Right atrium auricular region (tissue), 2 donors: ENCODE measurements at regions not wholly inside any gene's neighbourhood (a gene's known extent, or its start where the extent isn't known, plus 50 kb on each side); places are given as distances from the start of the nearest gene placed in this dataset.
"Not testable (repeated sequence)": the region's sequence is repeated elsewhere in the genome, so short reads cannot be mapped to it uniquely, and the experiment has no call there.

Source experiments
- DNase-seq: peaks from one replicate; pipeline ENCODE4 v3.0.0-alpha.2; 2019; ENCODE audit warnings: low spot score
- H3K27ac ChIP-seq, 2 donors: fragments of 200-600 bp; sonication (generic); 1 replicate in 1 of 2; 2 replicates in 1 of 2; pipeline ENCODE4 v1.5.1; 2016 to 2019
- H3K27me3 ChIP-seq, 2 donors: fragments of 200-600 bp; sonication (generic); one replicate each; pipeline versions ENCODE4 v1.5.1 to v1.6.0; 2017 to 2019
- H3K36me3 ChIP-seq: fragments of 200-600 bp; sonication (generic); one replicate; pipeline ENCODE4 v1.5.1; 2016
- H3K4me1 ChIP-seq, 2 donors: fragments of 200-600 bp; sonication (generic); one replicate each; pipeline versions ENCODE4 v1.5.1 to v1.6.0; 2017 to 2019
- H3K4me3 ChIP-seq, 2 donors: fragments of 200-600 bp; sonication (generic); 1 replicate in 1 of 2; 2 replicates in 1 of 2; pipeline ENCODE4 v1.5.1; 2017 to 2019; ENCODE audit warnings: mild to moderate bottlenecking in 1 of 2, moderate library complexity in 1 of 2
- H3K9me3 ChIP-seq, 2 donors: fragments of 200-600 bp; sonication (generic); one replicate each; pipeline ENCODE4 v1.5.1; 2019
- CTCF ChIP-seq, 2 donors: fragments of 200-600 bp; sonication (generic); IDR thresholded peaks; one replicate each; pipeline ENCODE4 v1.5.1; 2019; ENCODE audit warnings: antibody characterized with exemption in 2 of 2

DNA sequence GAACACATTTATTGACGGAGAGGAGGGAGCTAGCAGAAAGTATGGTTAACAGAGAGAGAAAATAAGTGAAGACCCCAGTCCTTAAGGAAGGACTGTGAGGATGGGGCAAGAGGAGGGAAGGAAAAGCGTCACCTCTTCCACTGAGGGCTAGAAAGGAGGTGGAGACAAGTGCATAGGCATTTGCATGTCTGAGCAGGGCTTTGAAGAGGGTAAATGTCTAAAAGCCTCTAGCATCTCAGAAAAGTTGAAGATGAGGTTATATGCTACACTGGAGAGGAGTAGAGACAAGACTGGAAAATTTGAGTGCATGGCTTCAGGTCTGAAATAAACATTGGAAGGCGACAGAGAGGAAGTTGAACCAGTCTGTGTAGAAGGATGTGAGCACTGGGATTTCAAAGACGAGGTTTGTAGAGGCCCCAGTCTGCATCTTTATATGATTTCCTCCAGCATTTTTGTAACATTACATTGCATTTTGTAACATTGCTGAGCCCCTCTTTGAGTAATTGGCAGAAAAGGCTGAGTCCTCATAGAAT, 98.5 kb upstream of the IFNG-AS1 start:
- no peak for DNase-seq
- H3K4me3 ChIP-seq: no peak overlapping the region
- no peaks in the 10 kb centered on the region for H3K27me3 ChIP-seq
- H3K9me3 ChIP-seq: no peaks in the 10 kb centered on the region
- H3K36me3 ChIP-seq: no peaks in the 10 kb centered on the region
- H3K27ac ChIP-seq: no peak overlapping the region
- TF ChIP-seq CTCF (IDR thresholded peaks at IDR 0.05): no peak
- H3K4me1 ChIP-seq: peaks cover 0 to 2% of the 10 kb centered on the region in 2 donors

- no peak overlapping the region for H3K4me3 ChIP-seq
- no peak overlapping the region for H3K27ac ChIP-seq
- DNase-seq: no peak
- no peak for TF ChIP-seq CTCF (IDR thresholded peaks at IDR 0.05)
- no peaks in the 10 kb centered on the region for H3K9me3 ChIP-seq
- no peaks in the 10 kb centered on the region for H3K27me3 ChIP-seq
- H3K4me1 ChIP-seq: no peaks in the 10 kb centered on the region
- H3K36me3 ChIP-seq: no peaks in the 10 kb centered on the region
Measured at GRCh38 chr12:67891596-67891995, 97.7 kb upstream of the IFNG-AS1 start.

- Histone ChIP-seq H3K36me3 (no peaks in the 10 kb centered on the region), H3K9me3 (no peaks in the 10 kb centered on the region), H3K27ac (no peak overlapping the region), H3K4me3 (no peak overlapping the region), H3K27me3 (no peaks in the 10 kb centered on the region), H3K4me1 (no peaks in the 10 kb centered on the region)
- no peak for DNase-seq
- no peak for TF ChIP-seq CTCF (IDR thresholded peaks at IDR 0.05)
Measured at GRCh38 chr12:67892259-67893021, 96.8 kb upstream of the IFNG-AS1 start.

DNA sequence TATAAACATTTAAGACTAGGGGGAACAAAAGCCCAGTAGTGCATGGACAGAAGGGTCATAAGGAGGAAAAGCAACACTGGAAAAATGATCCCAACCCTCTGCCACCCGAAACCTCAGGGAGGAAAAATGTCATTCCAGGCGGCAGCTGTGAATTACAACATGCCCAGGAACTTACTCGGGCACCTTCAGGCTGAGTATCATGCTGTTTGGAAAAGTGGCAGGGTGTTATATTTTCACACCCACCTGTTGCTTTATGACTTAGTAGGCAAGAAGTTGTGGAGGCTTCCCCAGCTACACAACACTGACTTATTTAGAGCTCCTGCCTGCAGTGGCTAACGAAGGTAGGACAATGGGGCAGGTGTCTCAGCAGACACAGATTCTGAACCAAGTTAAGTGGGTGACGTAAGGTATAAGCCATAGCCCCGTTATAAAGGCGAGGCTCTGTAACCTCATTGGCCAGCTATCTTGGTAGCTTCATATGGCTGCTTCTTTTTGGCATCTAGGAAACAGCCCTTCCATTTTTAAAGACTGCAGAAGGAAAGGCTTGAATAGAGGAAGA, 96.1 kb upstream of the IFNG-AS1 start:
- Histone ChIP-seq H3K36me3 (no peaks in the 10 kb centered on the region), H3K27ac (no peak overlapping the region), H3K9me3 (no peaks in the 10 kb centered on the region), H3K4me1 (no peaks in the 10 kb centered on the region), H3K27me3 (no peaks in the 10 kb centered on the region), H3K4me3 (no peak overlapping the region)
- no peak for TF ChIP-seq CTCF (IDR thresholded peaks at IDR 0.05)
- no peak for DNase-seq

GRCh38 chr12:67900418-67900817, 88.8 kb upstream of the IFNG-AS1 start:
- not testable (repeated sequence) for H3K4me1 ChIP-seq, H3K27me3 ChIP-seq, H3K4me3 ChIP-seq, H3K36me3 ChIP-seq, H3K9me3 ChIP-seq, H3K27ac ChIP-seq, DNase-seq

DNA sequence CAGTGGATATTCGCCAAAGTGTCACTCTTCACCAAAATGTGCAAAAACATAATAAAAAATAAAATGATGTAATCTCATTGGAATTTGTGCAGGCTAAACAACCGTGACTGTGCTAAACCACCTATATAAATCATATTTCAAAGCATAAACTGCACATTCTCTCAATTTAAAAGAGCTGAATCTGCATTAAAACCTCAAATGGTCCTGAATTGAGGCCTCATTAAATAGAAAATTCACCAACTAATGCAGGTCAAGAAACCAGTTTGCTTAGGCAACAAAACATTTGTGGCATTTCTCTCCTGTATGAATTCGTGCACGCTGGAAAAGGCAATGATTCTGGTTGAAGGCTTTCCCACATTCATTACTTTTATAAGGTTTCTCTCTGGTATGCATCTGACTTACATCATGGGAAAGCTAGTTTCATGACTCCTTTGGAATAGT, 80.1 kb upstream of the IFNG-AS1 start:
- Histone ChIP-seq H3K27ac (peak overlapping the region in 1 of 2 donors; percentile 85), H3K9me3 (no peaks in the 10 kb centered on the region), H3K27me3 (no peaks in the 10 kb centered on the region), H3K36me3 (no peaks in the 10 kb centered on the region), H3K4me3 (no peak overlapping the region), H3K4me1 (no peaks in the 10 kb centered on the region)
- no peak for DNase-seq
- no peak for TF ChIP-seq CTCF (IDR thresholded peaks at IDR 0.05)
